ENCODE measurements at regions not wholly inside any gene's neighbourhood (a gene's known extent, or its start where the extent isn't known, plus 50 kb on each side); places are given as distances from the start of the nearest gene placed in this dataset.

DNA sequence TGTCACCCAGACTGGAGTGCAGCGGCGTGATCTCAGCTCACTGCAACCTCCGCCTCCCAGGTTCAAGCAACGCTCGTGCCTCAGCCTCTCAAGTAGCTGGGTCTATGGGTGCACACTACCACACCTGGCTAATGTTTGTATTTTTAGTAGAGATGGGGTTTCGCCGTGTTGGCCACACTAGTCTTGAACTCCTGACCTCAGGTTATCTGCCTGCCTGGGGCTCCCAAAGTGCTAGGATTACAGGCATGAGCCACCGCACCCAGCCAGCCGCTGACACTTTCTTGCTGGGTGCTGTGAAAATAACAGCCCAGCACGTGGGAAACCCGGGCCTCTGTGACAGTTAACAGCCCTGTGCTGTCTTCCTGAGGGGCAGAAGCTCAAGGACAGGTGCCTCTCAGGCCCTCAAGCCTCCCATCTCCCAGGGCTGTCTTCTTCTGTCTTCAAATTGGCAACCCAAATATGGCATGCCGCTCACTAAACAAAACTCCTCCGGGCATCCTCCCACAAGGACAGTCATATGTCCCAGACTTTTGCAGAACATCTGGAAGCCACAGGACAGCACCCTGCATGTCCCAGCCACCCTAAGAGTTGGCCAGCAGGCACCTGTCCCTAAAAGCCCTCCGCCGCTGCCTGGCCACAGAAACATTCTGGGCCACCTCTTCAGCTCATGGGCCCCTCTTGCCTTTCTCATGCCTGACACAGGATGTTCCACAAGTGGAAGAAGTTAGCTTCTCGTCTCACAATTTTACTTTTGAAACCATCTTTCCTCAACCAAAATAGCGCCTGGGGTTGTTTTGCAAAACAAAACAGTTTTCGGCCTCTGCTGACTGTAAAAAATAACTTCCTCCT is 233.6 kb downstream of the SYK start:
- TF ChIP-seq POLR2A (IDR thresholded peaks at IDR 0.05; ENCODE audit: low read length) (no peak), GATA1 (IDR thresholded peaks at IDR 0.05; ENCODE audit: low read depth, low read length) (no peak)
